ENCODE measurements at regions not wholly inside any gene's neighbourhood (a gene's known extent, or its start where the extent isn't known, plus 50 kb on each side); places are given as distances from the start of the nearest gene placed in this dataset.
"Not testable (repeated sequence)": the region's sequence is repeated elsewhere in the genome, so short reads cannot be mapped to it uniquely, and the experiment has no call there.

DNA sequence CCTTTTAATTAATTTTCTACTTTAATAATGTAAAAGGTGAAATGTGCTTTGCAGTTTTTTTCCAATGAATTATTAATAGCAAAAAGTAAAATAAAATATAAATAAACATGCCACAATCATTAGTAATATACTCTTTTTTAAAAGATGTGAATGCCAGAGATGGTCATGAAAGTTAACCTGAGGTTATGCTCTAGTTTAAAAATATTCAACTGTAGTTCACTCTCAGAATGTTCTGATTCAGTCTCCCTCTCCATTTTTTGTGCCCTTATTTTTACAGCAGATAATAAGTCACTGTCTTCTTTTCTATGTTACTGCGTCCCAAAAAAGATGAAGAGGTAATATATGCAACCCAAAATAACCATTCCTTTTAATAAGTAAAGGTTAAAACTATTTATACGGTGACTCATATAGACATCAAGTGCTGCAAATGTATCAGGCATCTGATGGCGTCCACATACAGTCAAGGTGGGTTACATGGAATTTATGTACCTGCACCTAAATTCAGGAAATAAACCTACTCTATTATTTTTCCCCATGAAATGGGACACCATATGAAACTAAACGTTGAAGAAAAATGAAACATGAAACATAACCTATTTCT lies 153.6 kb upstream of the ZNF804A start:
- no peak for DNase-seq (ENCODE audit: low read depth)

DNA sequence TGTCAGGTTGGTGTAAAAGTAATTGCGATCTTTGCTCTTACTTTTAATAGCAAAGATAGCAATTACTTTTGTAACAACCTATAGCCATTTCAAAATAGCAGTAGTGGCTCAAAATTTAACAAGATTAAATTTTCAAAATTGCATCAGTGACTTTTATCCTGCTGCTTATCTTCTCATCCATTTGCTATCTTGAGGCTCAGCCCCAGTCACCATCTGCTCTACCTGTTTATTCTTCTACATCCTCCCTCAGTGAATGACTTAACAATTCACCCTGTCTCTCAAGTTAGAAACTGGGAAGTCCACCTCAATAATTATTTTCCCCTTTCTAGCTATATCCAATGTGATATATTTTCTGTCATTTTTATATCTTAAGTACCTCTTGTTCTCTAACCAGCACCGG lies 148.6 kb upstream of the ZNF804A start:
- no peak for DNase-seq (ENCODE audit: low read depth)

- no peak for DNase-seq (ENCODE audit: low read depth)
Observed at GRCh38 chr2:184452907-184453306, 145.4 kb upstream of the ZNF804A start.

GRCh38 chr2:184455624-184456023 lies 142.7 kb upstream of the ZNF804A start:
- no peak for DNase-seq (ENCODE audit: low read depth)

DNA sequence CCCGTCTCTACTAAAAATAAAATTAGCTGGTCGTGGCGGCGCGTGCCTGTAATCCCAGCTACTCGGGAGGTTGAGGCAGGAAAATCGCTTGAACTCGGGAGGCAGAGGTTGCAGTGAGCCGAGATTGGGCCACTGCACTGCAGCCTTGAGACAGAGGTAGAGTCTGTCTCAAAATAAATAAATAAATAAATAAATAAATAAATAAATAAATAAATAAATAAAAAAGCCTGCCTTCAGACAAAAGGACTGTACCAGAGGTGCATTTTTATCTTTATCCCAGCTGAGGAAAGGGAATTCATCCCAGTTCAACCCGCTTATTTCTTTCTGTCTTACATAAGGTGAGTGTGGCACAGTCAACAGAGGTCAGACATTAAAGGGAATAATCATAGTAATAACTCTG lies 141.6 kb upstream of the ZNF804A start:
- DNase-seq (ENCODE audit: low read depth): not testable (repeated sequence)

DNA sequence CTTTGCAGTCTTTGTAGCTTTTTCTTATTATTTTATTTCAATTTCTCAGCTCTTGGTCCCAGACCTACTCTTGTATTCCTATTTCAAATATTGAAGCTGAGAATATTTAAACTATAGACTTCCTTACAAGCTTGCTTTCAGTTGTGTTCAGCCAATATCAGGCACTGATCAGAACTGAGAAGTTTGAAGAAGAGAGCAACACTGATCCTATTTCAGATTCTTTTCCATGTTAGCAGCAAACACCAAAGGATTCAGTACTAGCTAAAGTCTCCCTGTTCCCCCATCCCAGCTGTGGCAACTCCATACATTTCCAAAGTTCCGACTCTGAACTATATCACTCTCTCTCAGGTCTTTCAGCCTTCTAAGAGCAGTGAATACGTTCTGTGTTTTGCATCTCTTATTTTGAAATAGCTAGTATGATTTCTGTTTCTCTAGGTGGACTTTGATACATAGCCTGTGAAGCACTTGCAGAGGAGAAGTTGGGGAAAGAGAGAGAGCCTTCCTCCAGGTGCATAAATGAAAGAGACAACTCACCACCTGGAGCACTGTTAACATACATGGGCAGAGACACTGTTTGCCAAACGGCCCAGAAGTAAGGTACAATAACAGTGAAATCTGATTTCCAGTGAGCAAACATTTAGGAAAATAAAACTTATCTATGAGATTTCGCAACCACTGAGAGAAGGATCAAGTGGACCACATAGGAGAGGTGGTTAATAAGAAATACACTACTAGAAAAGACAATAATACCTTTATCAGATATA lies 135.0 kb upstream of the ZNF804A start:
- no peak for DNase-seq (ENCODE audit: low read depth)

GRCh38 chr2:184463866-184464248 lies 134.5 kb upstream of the ZNF804A start:
- no peak for DNase-seq (ENCODE audit: low read depth)

- no peak for DNase-seq (ENCODE audit: low read depth)
Observed at GRCh38 chr2:184468826-184469225, 129.5 kb upstream of the ZNF804A start.

- DNase-seq (ENCODE audit: low read depth): no peak
Observed at GRCh38 chr2:184472481-184472880, 125.8 kb upstream of the ZNF804A start.

GRCh38 chr2:184481865-184482264 lies 116.5 kb upstream of the ZNF804A start:
- no peak for DNase-seq (ENCODE audit: low read depth)

DNA sequence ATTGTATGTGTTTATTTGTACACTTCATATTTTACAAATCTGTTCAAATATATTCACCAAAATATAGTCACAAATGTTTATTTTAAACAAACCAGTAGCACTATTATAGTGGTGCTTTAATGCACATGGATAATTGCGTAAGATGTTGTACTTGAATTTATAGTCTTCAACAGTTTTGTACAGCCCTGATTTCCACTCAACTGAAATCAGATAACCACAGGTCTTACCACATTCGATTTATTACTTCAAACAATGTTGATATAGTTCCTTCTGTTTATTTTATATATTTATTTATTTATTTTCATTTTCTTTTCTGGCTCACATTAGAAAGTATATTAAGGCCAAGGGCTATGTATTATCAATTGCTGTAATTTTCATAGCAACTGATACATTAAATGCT lies 99.4 kb upstream of the ZNF804A start:
- no peak for DNase-seq (ENCODE audit: low read depth)

- DNase-seq (ENCODE audit: low read depth): no peak
Observed at GRCh38 chr2:184504252-184504651, 94.1 kb upstream of the ZNF804A start.

GRCh38 chr2:184507254-184507653 lies 91.1 kb upstream of the ZNF804A start:
- no peak for DNase-seq (ENCODE audit: low read depth)

DNA sequence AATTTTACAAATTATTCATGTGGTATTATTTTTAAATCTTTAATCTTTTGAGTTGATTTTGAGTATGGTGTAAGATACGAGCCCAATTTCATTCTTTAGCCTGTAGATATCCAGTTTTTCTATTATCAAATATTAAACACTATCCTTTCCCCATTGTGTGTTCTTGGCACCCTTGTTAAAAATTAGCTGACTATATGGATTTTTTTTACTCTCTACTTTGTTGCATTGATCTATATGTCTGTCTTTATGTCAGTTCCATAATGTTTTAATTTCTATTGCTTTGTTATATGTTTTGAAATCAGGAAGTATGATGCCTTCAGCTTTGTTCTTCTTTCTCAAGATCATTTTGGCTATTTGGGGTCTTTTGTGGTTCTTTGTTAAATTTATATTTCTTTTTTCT lies 80.9 kb upstream of the ZNF804A start:
- no peak for DNase-seq (ENCODE audit: low read depth)

- DNase-seq (ENCODE audit: low read depth): no peak
Observed at GRCh38 chr2:184520441-184520840, 77.9 kb upstream of the ZNF804A start.

GRCh38 chr2:184523732-184524131 lies 74.6 kb upstream of the ZNF804A start:
- no peak for DNase-seq (ENCODE audit: low read depth)

DNA sequence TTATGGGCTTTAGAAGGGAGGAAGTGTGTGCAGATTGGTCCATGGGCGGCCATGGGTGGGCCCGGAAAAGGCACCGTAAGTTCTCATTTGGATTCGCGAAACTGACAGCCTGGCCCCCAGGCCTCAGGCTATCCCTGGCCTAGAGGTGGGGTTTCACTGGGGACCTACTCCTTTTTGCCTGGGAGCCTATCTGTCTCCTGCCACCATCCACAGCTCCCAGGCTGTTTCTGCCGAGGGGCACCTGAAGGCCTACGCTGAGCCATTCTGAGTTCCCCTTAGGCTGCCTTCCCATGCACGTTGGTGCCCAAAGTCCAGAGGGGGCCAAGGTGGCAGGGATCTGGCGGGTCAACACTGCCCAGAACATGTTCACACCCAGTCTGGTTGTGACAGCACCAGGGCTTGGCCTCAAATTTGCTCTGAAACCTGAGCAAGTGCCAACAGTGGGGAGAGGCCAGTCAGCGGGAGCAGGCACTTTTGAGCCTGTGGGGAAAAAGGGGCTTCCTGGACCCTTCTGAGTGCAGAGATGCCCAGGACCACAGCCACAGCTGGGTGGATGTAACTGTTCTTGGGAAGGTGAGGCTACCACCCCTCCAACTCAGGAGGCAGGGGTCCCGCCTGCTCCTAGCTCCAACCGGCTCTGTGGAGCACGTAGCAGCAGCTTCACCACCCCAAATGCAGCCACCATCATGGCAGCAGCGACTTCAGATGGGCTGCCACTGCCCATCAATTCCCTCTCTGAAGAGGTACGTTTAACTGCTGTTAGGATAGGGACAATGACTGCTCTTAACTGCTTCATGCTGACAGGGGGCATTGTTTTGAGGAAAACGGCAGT lies 73.6 kb upstream of the ZNF804A start:
- DNase-seq (ENCODE audit: low read depth): no peak

- no peak for DNase-seq (ENCODE audit: low read depth)
Observed at GRCh38 chr2:184527058-184527457, 71.3 kb upstream of the ZNF804A start.

DNA sequence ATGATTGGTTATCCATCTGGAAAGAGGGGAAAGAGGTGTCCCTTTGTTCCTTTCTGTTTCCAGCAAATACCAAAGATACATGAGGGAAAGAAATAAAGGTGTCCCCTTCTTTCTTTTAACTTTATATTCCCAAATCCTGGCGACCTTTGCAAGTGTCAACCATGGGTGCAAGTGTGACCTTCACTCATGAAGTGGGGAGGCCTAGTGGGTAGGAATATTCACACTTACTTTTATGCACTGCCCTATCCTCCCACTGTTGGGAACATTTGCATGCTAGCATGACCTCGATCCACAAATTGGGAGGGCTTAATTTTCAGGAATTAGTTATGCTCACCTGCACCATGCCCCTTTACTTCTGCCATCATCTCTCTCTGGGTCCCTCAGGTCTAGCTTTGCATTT lies 70.2 kb upstream of the ZNF804A start:
- DNase-seq (ENCODE audit: low read depth): no peak

DNA sequence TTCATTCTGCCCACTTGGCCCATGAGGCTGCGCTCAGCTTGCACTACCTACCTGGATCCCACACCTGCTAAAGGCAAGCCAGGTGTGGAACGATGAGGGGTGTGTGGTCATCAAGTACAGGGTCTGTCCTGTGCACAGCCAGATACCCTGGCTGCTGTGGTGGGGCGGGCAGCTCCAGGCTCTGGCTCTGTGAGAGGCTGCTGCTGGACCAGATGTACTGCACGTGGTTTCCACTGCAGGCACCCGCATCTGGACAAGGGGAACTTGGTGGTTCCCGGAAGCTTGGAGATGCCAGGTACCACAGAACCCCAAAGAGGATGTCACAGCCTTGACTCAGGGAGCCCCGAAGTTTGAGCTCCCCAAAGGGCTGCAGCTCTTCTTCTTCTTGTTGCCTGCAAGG lies 68.1 kb upstream of the ZNF804A start:
- no peak for DNase-seq (ENCODE audit: low read depth)

DNA sequence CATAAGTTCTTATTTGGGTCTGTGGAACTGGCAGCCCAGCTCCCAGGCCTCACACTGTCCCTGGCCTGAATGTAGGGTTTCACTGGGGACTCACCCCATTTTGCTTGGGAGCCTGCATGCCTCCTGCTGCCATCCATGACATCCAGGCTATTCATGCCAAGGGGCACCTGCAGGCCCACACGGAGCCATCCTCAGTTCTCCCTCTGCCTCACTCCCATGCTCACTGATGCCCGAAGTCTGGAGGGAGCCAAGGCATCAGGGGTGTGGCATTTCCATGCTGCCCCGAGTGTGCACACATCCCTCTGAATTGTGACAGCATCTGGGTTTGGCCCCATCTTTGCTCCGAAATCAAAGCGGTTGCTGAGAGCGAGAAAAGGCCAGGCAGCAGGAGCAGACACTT lies 67.4 kb upstream of the ZNF804A start:
- no peak for DNase-seq (ENCODE audit: low read depth)

GRCh38 chr2:184532551-184532950 lies 65.8 kb upstream of the ZNF804A start:
- DNase-seq (ENCODE audit: low read depth): no peak

DNA sequence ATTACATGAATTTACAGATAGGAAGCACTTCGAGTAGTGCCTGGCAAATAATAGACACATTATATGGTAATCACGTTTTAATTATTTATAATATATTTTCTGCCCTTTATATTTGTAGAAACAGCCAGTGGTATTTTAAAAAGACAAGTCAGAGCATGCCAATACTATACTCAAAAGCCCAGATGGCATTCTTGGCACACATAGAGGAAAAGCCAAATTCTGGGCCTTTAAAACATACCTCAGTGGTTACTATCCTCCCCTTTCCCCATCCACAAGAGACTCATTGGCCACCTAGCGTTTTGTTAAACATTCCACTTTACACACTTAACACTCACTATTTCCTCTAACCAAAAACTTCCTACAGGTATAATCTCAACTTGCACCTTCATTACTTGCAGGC lies 63.3 kb upstream of the ZNF804A start:
- DNase-seq (ENCODE audit: low read depth): no peak

Data from fibroblast of gingiva (primary cell).